Panc1 (cell line): ENCODE measurements at regions not wholly inside any gene's neighbourhood (a gene's known extent, or its start where the extent isn't known, plus 50 kb on each side); places are given as distances from the start of the nearest gene placed in this dataset.

Experiments
- ATAC-seq: fragments of 200-7000 bp; cut with Tn5 transposase; 2 replicates; pipeline ENCODE4 v1.9.1; 2020; ENCODE audit warnings: mild to moderate bottlenecking, moderate library complexity
- BruUV-seq: library from RNA; stranded (reverse); fragments of 400-500 nt; replicated peaks from 2 replicates; lab custom pipeline; 2021; lab: Mats Ljungman, UMichigan
- CTCF ChIA-PET: fragments of 300-600 bp; sonication (Branson Sonifier 250); formaldehyde crosslinking; loops from one replicate; lab custom pipeline; 2022; ENCODE audit warnings: antibody characterized with exemption; lab: Charles Lee
- POLR2A ChIA-PET: fragments of 300-600 bp; sonication (Branson Sonifier 250); formaldehyde crosslinking; loops from one replicate; lab custom pipeline; 2022; ENCODE audit warnings: antibody characterized with exemption; lab: Charles Lee
- DNase-seq: peaks from one replicate; pipeline ENCODE4 v3.0.0-alpha.2; 2010; ENCODE audit warnings: low read depth, low spot score
- H3K27ac ChIP-seq: 2 replicates; pipeline ENCODE4 v1.5.1; 2011; ENCODE audit warnings: mild to moderate bottlenecking, low read length, inconsistent platforms
- H3K27me3 ChIP-seq: fragments of 200-500 bp; sonication (Bioruptor generic); 2 replicates; pipeline ENCODE4 v1.6.0; 2014; ENCODE audit warnings: low read length, inconsistent platforms; ENCODE audit not compliant: control insufficient read depth, insufficient read depth
- H3K36me3 ChIP-seq: fragments of 200-500 bp; sonication (Bioruptor generic); 2 replicates; pipeline ENCODE4 v1.5.1; 2014; ENCODE audit warnings: inconsistent platforms, mild to moderate bottlenecking, low read length, moderate library complexity; ENCODE audit not compliant: control insufficient read depth, insufficient read depth
- H3K4me1 ChIP-seq: 2 replicates; pipeline ENCODE4 v1.5.1; 2011; ENCODE audit warnings: inconsistent platforms, mild to moderate bottlenecking, low read length, moderate library complexity; ENCODE audit not compliant: control insufficient read depth, insufficient read depth
- H3K4me3 ChIP-seq, 2 experiments: 2 replicates each; pipeline ENCODE4 v1.5.1; 2011 to 2012; ENCODE audit warnings: low read depth in 2 of 2, low read length in 2 of 2, mild to moderate bottlenecking in 2 of 2, inconsistent platforms in 1 of 2, moderate library complexity in 1 of 2
- H3K9me3 ChIP-seq: fragments of 200-500 bp; sonication (Bioruptor generic); 2 replicates; pipeline ENCODE4 v1.5.1; 2014; ENCODE audit warnings: low read depth, mild to moderate bottlenecking, inconsistent platforms, low read length, moderate library complexity; ENCODE audit not compliant: control insufficient read depth, insufficient read depth
- CTCF ChIP-seq: fragments of 450-650 bp; IDR thresholded peaks from 2 replicates; pipeline ENCODE4 v1.5.1; 2017; ENCODE audit warnings: mild to moderate bottlenecking
- POLR2AphosphoS5 ChIP-seq: IDR thresholded peaks from 2 replicates; pipeline ENCODE4 v1.6.1; 2012; ENCODE audit warnings: mild to moderate bottlenecking, low read depth, low read length, moderate library complexity
- SIN3A ChIP-seq: IDR thresholded peaks from 2 replicates; pipeline ENCODE4 v1.6.1; 2012; ENCODE audit warnings: low read depth, mild to moderate bottlenecking, low read length, moderate library complexity, borderline replicate concordance; ENCODE audit not compliant: insufficient read depth
- TCF7L2 ChIP-seq: IDR thresholded peaks from 2 replicates; pipeline ENCODE4 v1.6.1; 2011; ENCODE audit warnings: mild to moderate bottlenecking, low read depth, low read length, inconsistent platforms
- in situ Hi-C: cut with HindIII; loops from 2 replicates; pipeline ENCODE4 v1.10.0; 2016; ENCODE audit warnings: low sequenced_read_pairs, low pct_unique_long_range_greater_than_20kb
- intact Hi-C: fragments of 100-400 bp; cut with micrococcal nuclease; formaldehyde crosslinking; loops from one replicate; pipeline ENCODE4 v1.10.0; 2022; ENCODE audit not compliant: unreplicated experiment
- TF ChIP-seq, protein P1 (sequence below), 2 experiments: IDR thresholded peaks; 2 replicates each; pipeline ENCODE4 v1.6.1; 2011 to 2012; ENCODE audit warnings: low read depth in 2 of 2, control low read depth in 1 of 2, low read length in 1 of 2, mild to moderate bottlenecking in 1 of 2, moderate library complexity in 1 of 2; ENCODE audit not compliant: insufficient read depth in 1 of 2

DNA sequence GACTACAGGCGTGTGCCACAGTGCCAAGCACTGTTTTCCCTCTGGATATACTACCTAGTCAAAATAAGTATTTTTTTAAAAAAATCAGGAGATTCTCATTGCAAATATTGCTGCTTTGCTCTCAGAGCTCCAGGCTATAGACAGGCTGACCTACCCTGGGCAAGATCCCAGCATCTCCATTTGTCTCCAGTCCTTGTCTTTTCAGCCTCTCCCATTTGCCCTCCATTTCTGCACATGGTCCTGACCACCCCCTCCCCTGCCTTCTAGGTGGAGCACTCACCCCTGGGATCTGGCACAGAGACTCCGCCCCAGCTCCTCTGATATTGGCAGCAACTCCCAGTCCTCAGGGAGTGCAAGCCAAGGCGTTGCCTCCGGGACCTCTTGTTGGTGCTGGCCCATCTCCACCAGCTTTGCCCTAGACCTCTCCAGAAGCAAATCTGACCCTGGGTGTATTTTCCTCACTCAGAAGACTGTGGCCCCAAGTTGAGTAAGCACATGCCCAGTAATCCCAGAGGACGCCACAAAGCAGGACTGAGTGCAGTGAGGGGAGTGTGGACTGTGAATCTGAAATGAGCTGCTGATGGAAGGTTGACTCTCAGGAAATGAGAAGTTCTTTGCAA lies 120.6 kb downstream of the MTPAP start:
- in situ Hi-C loops: no loop called here
- TF ChIP-seq POLR2AphosphoS5 (no peak), TCF7L2 (no peak), SIN3A (no peak), CTCF (no peak)
- TF ChIP-seq, protein P1, sequence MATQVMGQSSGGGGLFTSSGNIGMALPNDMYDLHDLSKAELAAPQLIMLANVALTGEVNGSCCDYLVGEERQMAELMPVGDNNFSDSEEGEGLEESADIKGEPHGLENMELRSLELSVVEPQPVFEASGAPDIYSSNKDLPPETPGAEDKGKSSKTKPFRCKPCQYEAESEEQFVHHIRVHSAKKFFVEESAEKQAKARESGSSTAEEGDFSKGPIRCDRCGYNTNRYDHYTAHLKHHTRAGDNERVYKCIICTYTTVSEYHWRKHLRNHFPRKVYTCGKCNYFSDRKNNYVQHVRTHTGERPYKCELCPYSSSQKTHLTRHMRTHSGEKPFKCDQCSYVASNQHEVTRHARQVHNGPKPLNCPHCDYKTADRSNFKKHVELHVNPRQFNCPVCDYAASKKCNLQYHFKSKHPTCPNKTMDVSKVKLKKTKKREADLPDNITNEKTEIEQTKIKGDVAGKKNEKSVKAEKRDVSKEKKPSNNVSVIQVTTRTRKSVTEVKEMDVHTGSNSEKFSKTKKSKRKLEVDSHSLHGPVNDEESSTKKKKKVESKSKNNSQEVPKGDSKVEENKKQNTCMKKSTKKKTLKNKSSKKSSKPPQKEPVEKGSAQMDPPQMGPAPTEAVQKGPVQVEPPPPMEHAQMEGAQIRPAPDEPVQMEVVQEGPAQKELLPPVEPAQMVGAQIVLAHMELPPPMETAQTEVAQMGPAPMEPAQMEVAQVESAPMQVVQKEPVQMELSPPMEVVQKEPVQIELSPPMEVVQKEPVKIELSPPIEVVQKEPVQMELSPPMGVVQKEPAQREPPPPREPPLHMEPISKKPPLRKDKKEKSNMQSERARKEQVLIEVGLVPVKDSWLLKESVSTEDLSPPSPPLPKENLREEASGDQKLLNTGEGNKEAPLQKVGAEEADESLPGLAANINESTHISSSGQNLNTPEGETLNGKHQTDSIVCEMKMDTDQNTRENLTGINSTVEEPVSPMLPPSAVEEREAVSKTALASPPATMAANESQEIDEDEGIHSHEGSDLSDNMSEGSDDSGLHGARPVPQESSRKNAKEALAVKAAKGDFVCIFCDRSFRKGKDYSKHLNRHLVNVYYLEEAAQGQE (IDR thresholded peaks at IDR 0.05; ENCODE audit: insufficient read depth in 1 of 2, low read depth in 2 of 2, low read length in 1 of 2): no peak
- Histone ChIP-seq H3K4me1 (no peaks in the 10 kb centered on the region), H3K9me3 (no peaks in the 10 kb centered on the region), H3K27me3 (no peaks in the 10 kb centered on the region), H3K36me3 (no peaks in the 10 kb centered on the region), H3K27ac (no peak overlapping the region), H3K4me3 (no peak overlapping the region)
- intact Hi-C loops: no loop called here
- CTCF ChIA-PET: no interaction called here
- no peak for ATAC-seq
- no TSS peak for BruUV-seq
- POLR2A ChIA-PET: no interaction called here
- no peak for DNase-seq

- no peak overlapping the region for H3K4me3 ChIP-seq
- no peaks in the 10 kb centered on the region; the same call in 1 of the 2 replicates for H3K4me1 ChIP-seq
- H3K36me3 ChIP-seq: no peaks in the 10 kb centered on the region
- in situ Hi-C loops: no loop called here
- no peak overlapping the region for H3K27ac ChIP-seq
- no peaks in the 10 kb centered on the region for H3K27me3 ChIP-seq
- ChIA-PET POLR2A (interaction anchor here (0.7 kb wide), 1 partner anchor 1206 kb away, joined by 4 read pairs; no protein-coding TSS in a partner anchor), CTCF (no interaction called here)
- ATAC-seq (no peak), DNase-seq (no peak)
- no TSS peak for BruUV-seq
- TF ChIP-seq TCF7L2 (no peak), CTCF (no peak)
- TF ChIP-seq, protein P1 (IDR thresholded peaks at IDR 0.05; ENCODE audit: insufficient read depth in 1 of 2, low read depth in 2 of 2, low read length in 1 of 2): no peak
- H3K9me3 ChIP-seq: no peaks in the 10 kb centered on the region
- intact Hi-C loops: no loop called here
These were observed 121.6 kb downstream of the MTPAP start for GRCh38 chr10:30227481-30227880.
